GM19043 (cell line): ENCODE measurements at regions not wholly inside any gene's neighbourhood (a gene's known extent, or its start where the extent isn't known, plus 50 kb on each side); places are given as distances from the start of the nearest gene placed in this dataset.
A peak's percentile ranks its signal among the peaks of the same experiment; 100 is the strongest.
"Not testable (repeated sequence)": the region's sequence is repeated elsewhere in the genome, so short reads cannot be mapped to it uniquely, and the experiment has no call there.

ENCODE experiments used
- ATAC-seq: cut with Tn5 transposase; IDR thresholded peaks from one replicate; pipeline ENCODE4 v1.9.1; 2021; ENCODE audit warnings: low read depth; ENCODE audit not compliant: unreplicated experiment

DNA sequence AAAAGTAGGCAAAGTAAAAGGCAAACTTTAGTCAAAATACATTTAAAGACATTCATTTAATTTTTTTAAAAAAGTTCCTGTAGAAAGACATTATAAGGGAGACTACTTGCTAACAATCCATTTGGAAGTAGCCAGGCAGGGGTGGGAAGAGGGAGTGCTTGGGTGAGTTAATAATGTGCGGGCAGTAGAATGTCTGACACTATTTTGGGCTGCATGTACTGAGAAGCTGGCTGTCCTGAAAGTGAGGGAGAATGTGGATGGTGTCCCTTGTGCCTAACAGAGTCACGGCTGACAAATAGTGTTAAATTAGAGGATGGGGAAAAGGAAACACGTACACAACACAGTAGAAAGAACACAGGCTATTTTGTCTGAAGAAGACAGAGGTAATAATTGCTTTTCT lies 142.5 kb downstream of the LCA5 start:
- no peak for ATAC-seq

DNA sequence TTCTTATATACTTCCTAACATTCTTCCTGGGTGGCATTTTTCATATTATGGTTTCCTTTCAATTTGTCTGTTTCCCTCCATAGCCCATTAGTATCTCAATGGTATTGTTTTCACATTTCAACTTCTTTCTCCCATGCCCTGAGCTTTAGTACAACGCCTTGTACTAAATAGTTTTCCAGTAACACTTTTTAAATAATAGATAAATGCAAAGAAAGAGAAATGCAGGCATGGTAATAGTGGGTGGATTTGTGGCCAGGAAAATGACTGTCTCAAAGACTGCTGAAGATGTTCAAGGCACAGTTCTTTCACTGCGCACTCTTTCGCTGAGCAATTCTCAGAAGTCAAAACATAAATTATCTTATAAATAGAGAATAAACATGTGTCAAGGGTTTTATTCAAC lies 145.1 kb downstream of the LCA5 start:
- no peak for ATAC-seq

DNA sequence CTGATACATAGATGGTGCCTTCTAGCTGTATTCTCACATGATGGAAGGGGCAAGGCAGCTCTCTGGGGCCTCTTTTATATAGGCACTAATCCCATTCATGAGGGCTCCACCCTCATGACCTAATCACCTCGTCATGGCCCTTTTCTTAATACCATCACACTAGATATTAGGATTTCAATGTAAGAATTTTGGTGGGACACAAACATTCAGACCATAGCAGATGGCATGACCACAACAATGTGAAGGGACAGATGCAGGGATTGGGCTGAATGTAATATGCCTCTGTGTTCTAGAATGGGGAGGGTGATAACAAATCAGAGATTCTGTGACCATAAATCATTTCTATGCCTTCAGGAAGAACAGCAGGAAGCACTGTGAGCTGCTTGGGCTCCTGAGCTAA lies 145.8 kb downstream of the LCA5 start:
- no peak for ATAC-seq

DNA sequence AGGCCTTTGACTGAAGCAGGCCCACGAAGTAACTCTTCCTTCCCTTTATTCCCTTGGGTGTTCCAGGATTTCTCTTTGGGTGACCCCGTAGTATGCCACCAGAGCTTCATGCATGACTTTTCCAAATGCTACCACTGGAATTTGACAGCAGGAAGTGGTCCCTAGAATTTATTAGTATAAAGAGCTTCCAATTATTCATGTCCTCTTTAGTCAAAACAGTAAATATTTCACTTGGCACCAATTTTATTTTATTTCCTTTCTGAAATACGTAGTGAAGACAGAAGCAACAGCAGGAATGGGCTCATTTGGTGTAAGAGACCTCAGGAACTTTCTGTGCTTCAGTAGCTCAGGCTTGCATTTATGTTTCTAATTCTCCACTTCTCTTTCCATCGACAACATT lies 151.3 kb downstream of the LCA5 start:
- ATAC-seq = no peak

DNA sequence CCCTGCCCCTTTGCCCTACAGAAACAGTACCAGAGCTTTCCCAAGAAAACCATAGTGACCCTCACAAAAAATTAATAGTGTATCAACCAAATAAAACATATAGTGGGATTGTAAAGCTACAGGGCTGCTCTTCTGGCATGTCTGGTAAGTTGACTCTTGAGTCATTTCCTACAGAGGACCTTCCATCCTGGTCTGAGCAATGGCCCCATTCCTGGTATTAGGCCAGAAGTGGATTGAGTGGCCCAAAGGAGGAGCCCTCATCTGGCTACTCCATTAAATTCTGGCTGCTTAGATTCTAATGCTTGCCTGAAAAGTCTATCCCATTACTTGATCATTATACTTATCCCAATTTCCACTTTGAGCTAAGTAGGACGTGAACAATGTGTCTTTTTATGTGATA lies 150.9 kb upstream of the HMGN3 start:
- no peak for ATAC-seq

DNA sequence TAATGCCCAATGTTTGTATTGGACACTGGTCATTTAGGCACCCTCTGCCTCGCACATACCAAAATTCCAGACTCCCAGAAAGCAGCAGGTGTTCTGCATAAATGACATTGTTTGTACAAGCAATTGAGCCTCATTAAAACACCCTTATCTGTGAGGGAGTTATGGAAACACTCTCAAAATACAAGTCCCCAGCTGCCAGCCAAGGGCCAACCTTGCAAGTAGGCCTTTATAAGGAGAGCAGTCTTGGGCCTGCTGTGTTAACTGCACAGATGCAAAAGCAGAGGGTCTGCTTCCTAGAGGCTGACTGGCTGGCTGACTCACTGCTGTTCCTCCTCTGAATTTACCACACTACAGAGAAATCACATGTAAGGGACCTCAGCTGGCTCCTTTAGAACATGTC lies 150.4 kb upstream of the HMGN3 start:
- ATAC-seq = no peak

DNA sequence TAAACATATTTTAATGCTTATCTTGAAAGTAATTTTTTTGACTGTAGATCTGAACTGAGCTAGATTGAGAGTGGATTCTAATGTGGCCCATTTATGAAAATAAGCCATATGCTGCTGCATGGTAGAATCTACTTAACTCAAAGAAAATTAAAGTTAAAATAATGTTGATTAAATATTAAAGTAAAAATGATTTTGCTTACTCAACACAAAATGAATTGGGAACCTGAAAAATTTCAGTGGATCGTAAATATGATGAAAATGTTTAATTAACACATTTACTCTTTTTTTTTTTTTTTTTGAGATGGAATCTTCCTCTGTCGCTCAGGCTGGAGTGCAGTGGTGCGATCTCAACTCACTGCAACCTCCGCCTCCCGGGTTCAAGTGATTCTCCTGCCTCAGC lies 144.5 kb upstream of the HMGN3 start:
- ATAC-seq = no peak

DNA sequence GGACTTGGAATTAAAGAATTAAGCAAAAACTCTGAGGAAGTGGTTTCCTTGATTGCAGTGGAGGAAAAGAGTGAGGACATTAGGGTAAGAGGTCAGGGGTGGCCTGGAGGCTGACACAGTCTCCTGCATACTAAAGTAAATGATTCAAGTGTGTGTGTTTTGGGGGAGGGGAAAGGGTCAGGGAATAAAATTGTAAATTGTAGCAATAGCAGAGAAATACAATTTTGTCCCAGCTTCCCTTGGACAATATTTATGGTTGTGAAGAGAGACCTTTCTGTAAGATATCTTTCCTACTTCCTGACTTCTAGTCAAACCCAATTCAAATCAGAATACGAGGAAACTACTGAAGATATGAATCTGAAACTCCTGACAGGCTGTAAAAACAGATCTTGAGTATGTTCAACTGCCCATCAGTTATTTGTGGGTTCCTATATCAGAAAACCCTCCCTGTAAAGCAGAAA lies 143.4 kb upstream of the HMGN3 start:
- peak; percentile 46 for ATAC-seq

DNA sequence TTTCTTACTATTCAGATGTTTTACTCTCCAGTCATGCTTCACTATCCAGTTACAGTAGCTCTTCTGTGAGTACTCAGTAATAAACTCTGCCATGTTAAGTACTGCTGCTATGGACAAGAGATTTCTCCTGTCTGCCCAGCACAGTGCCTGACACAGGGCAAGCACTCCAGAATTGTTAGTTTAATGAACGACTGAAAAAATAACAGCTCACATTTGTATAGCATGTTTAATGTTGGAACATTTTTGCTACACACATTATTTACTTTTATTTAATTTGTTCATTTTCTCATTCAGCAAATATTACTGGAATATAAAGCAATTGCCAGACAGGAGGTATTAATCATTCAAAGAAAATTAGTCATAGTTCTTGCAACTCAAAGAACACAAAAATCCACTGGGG lies 142.6 kb upstream of the HMGN3 start:
- ATAC-seq = no peak

DNA sequence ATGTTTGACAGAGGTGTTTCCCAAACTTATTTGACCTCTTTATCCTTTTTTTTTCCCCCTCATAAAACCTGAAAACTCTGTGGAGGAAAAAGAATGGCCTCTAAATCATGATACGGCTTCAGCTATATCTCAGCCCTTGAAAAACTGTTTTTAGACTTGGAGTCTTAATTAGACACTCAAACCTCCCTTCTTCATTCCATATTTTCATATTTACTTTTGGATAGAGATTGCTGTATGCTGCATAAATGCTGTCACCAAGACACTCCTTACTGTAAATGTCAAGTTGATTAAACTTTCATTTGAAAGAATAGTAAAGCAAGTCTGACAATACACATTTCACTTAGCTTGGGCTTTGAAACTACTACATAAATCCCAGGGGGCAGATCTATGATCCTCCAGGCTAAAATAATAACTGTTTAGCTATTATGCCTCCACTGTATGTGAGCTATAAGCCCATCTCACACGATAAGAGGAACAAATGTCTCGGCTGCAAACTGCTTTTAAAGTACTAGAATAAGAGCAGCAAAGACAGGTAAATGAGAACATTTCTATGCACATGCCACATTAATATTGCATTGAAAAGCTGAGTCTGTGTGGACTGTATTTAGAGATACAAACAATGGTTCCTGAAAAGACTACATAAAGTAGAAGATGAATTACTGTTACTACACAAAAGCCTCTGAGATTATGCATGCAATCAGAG lies 141.3 kb upstream of the HMGN3 start:
- no peak for ATAC-seq

DNA sequence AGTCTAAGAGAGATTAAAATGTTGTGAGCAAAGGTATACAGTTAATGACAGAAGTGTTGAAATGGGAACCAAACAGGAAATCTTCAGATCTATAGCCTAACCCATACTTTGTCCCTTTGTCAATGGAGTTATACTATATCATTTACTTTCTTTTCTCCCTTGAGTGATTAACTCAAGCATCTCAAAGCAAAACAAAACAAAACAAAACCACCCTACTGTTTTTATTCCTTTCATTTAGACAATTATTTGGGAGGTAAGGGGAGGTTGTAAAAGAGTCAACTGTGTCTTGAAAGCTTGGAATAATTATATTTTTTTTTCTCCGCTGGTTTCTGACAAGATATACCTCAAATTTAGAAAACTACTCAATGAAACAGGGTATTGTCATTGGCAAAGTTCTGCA lies 139.8 kb upstream of the HMGN3 start:
- ATAC-seq = no peak

DNA sequence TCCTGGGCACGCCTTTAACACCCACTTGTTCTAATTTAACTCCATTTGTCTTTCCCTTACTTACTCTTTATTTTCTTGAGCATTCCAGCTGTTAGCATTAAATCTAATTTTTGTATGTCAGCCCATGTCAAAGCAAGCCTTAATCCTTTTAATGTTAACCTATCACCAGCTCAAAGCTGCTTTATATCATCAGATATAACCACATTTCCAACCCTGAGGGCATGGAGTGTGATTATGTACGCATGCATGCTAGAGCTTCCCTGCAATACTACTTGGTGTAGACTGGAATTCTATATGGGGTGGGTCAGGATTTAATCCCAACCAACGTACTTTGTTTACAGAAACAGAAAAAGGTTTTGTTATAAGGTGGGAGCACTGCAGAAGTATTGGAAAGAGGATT lies 139.4 kb upstream of the HMGN3 start:
- no peak for ATAC-seq

DNA sequence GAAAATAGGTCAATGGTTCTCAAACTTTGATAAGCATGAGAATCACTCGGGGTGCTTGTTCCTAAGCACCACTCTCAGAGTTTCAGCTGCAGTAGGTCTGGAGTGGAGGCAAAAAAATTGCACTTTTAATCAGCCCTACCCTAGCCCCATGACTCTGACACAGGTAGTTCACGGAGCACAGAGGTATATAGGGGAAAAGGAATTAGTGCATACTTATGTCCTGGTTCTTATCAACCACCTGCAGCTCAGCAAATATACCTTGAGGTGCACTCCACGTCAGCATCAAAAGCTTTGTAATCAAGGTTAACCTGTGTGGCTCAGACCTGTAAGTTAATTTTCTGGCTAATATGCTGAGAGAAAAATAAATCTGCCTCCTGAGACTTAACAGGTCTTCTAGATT lies 138.8 kb upstream of the HMGN3 start:
- no peak for ATAC-seq

DNA sequence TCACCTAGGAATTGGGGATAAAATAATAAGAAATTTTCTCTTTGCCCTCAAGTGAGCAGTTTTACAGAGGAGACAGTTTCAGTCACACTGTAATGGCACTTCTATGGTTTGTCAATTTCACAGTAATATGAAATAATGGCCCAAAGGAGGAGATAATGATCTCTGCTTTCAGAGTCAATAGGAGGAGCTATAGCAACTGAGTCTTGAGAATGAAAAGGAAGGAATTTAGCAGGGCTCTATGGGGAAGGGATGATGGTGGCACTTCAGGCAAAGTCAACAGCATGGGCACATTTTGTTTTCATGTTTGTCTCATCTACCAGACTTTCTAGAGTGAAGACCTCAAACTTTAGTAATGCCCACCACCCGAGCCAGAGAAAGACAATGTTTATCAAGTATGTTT lies 138.3 kb upstream of the HMGN3 start:
- no peak for ATAC-seq

DNA sequence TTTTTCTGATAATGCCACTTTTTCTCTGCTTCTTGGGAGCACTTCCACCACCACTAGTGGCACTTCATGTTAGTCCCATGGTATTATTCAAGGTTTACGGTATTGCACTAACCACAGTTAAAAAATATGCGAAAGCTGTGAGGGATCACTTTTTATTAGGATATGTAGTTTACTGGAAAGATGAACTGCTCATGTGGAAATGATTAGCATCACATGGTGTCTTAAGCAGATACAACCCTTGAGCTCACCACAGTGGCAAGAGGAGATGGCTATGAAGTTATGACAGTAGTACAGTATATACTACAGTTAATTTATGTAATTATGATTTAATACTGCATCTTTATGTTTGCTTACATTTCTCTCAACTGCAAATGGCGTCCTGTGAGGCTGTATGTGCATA lies 134.5 kb upstream of the HMGN3 start:
- ATAC-seq = no peak

DNA sequence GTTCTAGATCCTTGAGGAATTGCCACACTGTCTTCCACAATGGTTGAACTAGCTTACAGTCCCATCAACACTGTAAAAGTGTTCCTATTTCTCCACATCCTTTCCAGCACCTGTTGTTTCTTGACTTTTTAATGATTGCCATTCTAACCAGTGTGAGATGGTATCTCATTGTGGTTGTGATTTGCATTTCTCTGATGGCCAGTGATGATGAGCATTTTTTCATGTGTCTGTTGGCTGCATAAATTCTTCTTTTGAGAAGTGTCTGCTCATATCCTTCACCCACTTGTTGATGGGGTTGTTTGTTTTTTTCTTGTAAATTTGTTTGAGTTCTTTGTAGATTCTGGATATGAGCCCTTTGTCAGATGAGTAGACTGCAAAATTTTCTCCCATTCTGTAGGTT lies 129.0 kb upstream of the HMGN3 start:
- not testable (repeated sequence) for ATAC-seq

DNA sequence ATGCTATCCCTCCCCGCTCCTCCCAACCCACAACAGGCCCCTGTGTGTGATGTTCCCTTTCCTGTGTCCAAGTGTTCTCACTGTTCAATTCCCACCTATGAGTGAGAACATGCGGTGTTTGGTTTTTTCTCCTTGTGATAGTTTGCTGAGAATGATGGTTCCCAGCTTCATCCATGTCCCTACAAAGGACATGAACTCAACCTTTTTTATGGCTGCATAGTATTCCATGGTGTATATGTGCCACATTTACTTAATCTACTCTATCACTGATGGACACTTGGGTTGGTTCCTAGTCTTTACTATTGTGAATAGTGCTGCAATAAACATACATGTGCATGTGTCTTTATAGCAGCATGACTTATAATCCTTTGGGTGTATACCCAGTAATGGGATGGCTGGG lies 126.6 kb upstream of the HMGN3 start:
- ATAC-seq = not testable (repeated sequence)

DNA sequence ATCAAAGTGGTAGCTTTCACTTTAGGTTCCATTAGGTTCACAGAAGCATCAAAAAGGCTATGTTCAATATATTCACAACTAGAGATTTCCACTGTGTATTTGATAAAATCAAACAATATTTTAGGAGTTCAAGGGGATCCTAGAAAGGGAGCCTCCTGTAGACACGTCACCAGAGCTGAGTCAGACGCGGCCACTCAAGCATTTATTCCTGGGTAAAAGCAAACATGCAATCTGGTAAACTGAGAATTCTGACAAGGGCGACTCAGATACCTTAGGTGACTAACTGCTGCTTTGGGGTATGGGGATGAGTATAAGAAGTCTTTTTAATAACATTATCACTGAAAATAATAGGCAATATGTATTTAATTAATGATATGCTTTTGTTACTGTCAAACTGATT lies 118.7 kb upstream of the HMGN3 start:
- no peak for ATAC-seq

DNA sequence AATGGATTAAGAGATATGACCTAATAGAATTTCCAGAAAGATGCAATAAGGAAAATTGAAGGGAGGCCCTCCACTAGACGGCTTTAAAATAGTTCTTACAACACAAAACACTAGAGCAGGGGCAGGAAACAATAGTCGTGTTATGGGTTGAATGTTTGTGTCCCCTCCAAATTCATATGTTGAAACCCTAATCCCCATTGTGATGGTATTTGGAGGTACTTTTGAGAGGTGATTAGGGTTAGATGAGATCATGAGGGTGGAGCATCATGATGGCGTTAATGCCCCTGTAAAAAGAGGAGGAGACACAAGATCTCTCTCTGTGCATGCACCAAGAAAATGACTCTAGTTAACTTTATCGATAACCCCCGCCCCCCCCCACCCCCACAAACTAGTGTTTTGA lies 104.0 kb upstream of the HMGN3 start:
- no peak for ATAC-seq

DNA sequence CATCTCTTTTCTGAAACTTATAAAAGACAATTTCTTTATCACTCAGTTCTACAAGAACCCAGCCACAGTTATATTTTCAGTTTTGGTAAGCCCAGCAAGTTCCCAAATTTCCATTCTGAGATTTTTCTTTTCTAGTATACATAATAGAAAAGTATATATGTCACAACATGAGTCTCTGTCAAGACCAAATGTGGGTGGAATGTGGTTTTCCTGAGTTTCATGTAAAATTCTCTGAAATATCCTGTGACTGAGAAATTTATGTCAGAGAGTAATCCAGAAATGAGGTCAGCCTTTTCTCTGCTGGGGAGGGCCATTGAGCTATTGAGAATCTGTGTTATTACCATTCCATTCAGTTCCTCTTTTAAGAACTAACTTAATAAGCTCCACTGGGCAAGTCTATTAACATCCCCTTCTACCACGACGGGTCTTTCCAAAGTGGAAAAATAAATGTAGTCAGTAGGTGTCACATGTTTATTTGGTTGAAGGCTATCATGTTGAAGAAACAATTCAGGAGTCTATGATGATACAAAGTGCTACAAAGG lies 100.7 kb upstream of the HMGN3 start:
- ATAC-seq = peak; percentile 88

DNA sequence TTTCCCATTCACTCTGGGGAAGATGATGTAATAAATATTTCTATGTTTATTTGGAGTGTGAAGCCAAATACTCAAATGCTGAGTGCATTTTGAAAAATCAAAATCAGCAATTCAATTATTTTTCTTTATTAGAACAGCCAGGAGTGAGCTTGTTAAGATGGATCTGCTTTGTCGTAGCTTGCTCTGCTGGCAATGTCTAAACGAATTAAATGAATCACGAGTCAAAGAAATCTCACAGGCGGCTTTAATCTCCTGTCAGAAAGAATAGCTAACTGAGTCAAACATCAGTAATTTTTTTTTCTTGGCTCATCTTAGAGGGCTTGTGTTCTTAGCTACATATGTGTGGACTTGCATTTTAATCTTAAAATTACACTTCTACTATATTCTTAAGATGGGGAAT lies 100.2 kb upstream of the HMGN3 start:
- ATAC-seq = peak; percentile 3

DNA sequence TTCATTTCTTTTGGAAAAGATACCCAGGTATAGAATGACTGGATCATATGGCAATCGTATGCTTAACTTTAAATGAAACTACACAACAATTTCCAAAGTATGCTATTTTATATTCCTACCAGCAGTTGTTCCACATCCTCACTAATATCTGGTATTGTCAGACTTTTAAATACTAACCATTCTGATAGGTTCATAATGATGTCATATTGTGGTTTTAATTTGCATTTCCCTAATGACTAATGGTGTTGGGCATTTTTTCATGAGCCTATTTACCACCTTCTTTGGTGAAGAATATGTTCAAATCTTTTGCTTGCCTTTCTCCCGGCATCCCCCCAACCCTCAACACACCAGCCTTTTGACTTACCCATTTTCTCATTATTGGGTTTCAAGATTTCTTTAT lies 96.2 kb upstream of the HMGN3 start:
- ATAC-seq = no peak

DNA sequence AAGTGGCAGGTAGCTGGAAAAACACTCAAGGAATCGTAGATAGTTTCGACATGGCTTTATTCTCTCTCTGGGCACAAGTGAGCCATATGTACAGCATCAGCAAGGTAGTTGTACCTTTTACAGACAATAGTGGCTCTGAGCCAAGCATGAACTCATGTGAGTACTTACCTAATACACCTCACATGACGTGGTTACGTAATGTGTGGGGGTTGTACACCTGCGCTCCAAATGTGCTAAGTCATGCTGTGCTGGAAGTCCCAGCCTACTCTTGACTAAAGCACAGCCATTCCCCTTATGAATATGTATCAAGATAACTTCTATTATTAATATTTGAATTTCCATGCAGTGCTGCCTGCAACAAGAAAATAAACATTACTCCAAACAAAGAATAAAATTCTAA lies 78.8 kb upstream of the HMGN3 start:
- no peak for ATAC-seq
